OCI-LY3 (cell line): ENCODE measurements at regions not wholly inside any gene's neighbourhood (a gene's known extent, or its start where the extent isn't known, plus 50 kb on each side); places are given as distances from the start of the nearest gene placed in this dataset.

Source experiments
- EZH2phosphoT487 ChIP-seq: fragments of 200-600 bp; shearing (Covaris generic); IDR thresholded peaks from 2 replicates; pipeline ENCODE4 v1.6.1; 2018; ENCODE audit warnings: antibody characterized with exemption, mixed run types, low read depth
- TF ChIP-seq, protein P1 (sequence below): fragments of 200-600, 300-600 bp; sonication (generic); IDR thresholded peaks from 2 replicates; pipeline ENCODE4 v1.5.1; 2014; ENCODE audit warnings: antibody characterized with exemption, low read length, low read depth

DNA sequence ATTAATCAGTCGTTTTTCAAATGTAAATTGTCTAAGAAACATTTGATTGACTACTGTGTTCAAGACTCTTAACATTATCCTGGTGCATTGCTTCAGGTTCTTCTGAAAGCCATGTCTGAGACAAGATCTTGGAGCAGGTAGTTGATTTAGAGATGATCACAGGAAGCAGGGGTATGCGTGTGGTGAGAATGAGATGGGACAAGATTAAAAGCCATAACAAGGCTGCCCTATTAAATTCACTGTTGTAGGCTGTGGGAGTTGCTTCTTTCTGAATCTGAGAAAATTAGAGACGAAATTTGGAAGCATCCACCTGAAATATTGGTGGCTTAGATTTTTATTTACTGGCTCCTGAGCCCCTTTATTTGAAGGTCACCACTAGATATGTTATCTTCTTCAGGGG is 687.4 kb upstream of the SLITRK6 start:
- TF ChIP-seq, protein P1, sequence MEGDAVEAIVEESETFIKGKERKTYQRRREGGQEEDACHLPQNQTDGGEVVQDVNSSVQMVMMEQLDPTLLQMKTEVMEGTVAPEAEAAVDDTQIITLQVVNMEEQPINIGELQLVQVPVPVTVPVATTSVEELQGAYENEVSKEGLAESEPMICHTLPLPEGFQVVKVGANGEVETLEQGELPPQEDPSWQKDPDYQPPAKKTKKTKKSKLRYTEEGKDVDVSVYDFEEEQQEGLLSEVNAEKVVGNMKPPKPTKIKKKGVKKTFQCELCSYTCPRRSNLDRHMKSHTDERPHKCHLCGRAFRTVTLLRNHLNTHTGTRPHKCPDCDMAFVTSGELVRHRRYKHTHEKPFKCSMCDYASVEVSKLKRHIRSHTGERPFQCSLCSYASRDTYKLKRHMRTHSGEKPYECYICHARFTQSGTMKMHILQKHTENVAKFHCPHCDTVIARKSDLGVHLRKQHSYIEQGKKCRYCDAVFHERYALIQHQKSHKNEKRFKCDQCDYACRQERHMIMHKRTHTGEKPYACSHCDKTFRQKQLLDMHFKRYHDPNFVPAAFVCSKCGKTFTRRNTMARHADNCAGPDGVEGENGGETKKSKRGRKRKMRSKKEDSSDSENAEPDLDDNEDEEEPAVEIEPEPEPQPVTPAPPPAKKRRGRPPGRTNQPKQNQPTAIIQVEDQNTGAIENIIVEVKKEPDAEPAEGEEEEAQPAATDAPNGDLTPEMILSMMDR: no peak
- no peak for TF ChIP-seq EZH2phosphoT487
